B cell (primary cell): ENCODE measurements at regions not wholly inside any gene's neighbourhood (a gene's known extent, or its start where the extent isn't known, plus 50 kb on each side); places are given as distances from the start of the nearest gene placed in this dataset.

Experiments
- ATAC-seq: fragments of 200-7000 bp; cut with Tn5 transposase; one replicate; pipeline ENCODE4 v1.10.0; 2021; ENCODE audit warnings: low read depth, mild to moderate bottlenecking, moderate number of reproducible peaks, moderate library complexity
- CTCF ChIA-PET: fragments of 350-600 bp; sonication (Branson Sonifier 250); formaldehyde crosslinking; loops from one replicate; lab custom pipeline; 2021; ENCODE audit warnings: antibody characterized with exemption, inconsistent platforms; lab: Charles Lee
- POLR2A ChIA-PET: fragments of 350-600 bp; sonication (Branson Sonifier 250); formaldehyde crosslinking; loops from one replicate; lab custom pipeline; 2021; ENCODE audit warnings: antibody characterized with exemption; lab: Charles Lee
- DNase-seq: peaks from one replicate; pipeline ENCODE4 v3.0.0; 2013
- H2AFZ ChIP-seq: 2 replicates; pipeline ENCODE4 v1.6.1; 2012; ENCODE audit warnings: mild to moderate bottlenecking, low read depth, low read length; ENCODE audit not compliant: insufficient read depth, poor library complexity, severe bottlenecking
- H3K27ac ChIP-seq, 2 donors: 1 replicate in 1 of 2; 2 replicates in 1 of 2; pipeline ENCODE4 v1.5.1; 2012 to 2013; ENCODE audit warnings: low read length in 2 of 2, mild to moderate bottlenecking in 2 of 2, moderate library complexity in 1 of 2
- H3K27me3 ChIP-seq, 4 experiments: fragments of 200-600 bp in 1 of 4; sonication (generic) in 1 of 4; replicated peaks in 1 of 4; 1 replicate in 2 of 4; 2 replicates in 2 of 4; pipeline versions ENCODE4 v1.6.1 to v1.7.0; 2013 to 2016; ENCODE audit warnings: low read length in 3 of 4, mild to moderate bottlenecking in 2 of 4, mixed read lengths in 1 of 4, moderate library complexity in 1 of 4; ENCODE audit not compliant: insufficient read depth in 4 of 4, control insufficient read depth in 3 of 4; ENCODE audit errors: control extremely low read depth in 1 of 4
- H3K36me3 ChIP-seq, 2 experiments: replicated peaks in 1 of 2; 1 replicate in 1 of 2; 2 replicates in 1 of 2; pipeline versions ENCODE4 v1.6.1 to v1.7.1; 2013; ENCODE audit warnings: low read length in 1 of 2; ENCODE audit not compliant: insufficient read depth in 2 of 2, control insufficient read depth in 1 of 2; ENCODE audit errors: control extremely low read depth in 1 of 2, extremely low read depth in 1 of 2
- H3K4me1 ChIP-seq, 2 donors: fragments of 200-600 bp in 1 of 2; sonication (generic) in 1 of 2; 1 replicate in 1 of 2; 2 replicates in 1 of 2; pipeline versions ENCODE4 v1.5.1 to v1.6.1; 2013 to 2017; ENCODE audit warnings: low read length in 2 of 2; ENCODE audit not compliant: control insufficient read depth in 2 of 2, insufficient read depth in 2 of 2
- H3K4me2 ChIP-seq: replicated peaks from 2 replicates; pipeline ENCODE3; 2012; ENCODE audit warnings: mild to moderate bottlenecking, low read depth, low read length; ENCODE audit not compliant: poor library complexity, severe bottlenecking
- H3K4me3 ChIP-seq, 5 experiments: fragments of 200-600 bp in 1 of 5; sonication (generic) in 1 of 5; 1 replicate in 3 of 5; 2 replicates in 2 of 5; pipeline versions ENCODE4 v1.5.1 to v1.7.0; 2011 to 2016; ENCODE audit warnings: low read length in 4 of 5, mild to moderate bottlenecking in 4 of 5, low read depth in 2 of 5, control low read depth in 1 of 5, moderate library complexity in 1 of 5; ENCODE audit not compliant: insufficient read depth in 1 of 5; ENCODE audit errors: control extremely low read depth in 1 of 5, extremely low read depth in 1 of 5
- H3K79me2 ChIP-seq: fragments of 200-600 bp; sonication (generic); one replicate; pipeline ENCODE4 v1.6.0; 2016; ENCODE audit warnings: low read length; ENCODE audit not compliant: control insufficient read depth, insufficient read depth
- H3K9ac ChIP-seq: fragments of 200-600 bp; sonication (generic); 2 replicates; pipeline ENCODE4 v1.6.1; 2017; ENCODE audit warnings: mild to moderate bottlenecking, low read length, moderate library complexity
- H3K9me3 ChIP-seq, 3 donors: one replicate each; pipeline versions ENCODE4 v1.6.1 to v1.7.1; 2013; ENCODE audit warnings: low read length in 2 of 3; ENCODE audit not compliant: control insufficient read depth in 2 of 3, insufficient read depth in 1 of 3; ENCODE audit errors: control extremely low read depth in 1 of 3
- H4K20me1 ChIP-seq: 2 replicates; pipeline ENCODE4 v1.6.0; 2012; ENCODE audit warnings: mild to moderate bottlenecking, low read length; ENCODE audit not compliant: insufficient read depth, control insufficient read depth, poor library complexity, severe bottlenecking
- H3K27ac Mint-ChIP-seq: one replicate; pipeline ENCODE4 v1.8.0; 2021; ENCODE audit warnings: mixed read lengths
- H3K27me3 Mint-ChIP-seq: one replicate; pipeline ENCODE4 v1.8.0; 2021; ENCODE audit warnings: mixed read lengths
- H3K4me1 Mint-ChIP-seq: one replicate; pipeline ENCODE4 v1.8.0; 2021; ENCODE audit warnings: mixed read lengths
- H3K4me3 Mint-ChIP-seq: one replicate; pipeline ENCODE4 v1.8.0; 2021; ENCODE audit warnings: mixed read lengths
- H3K9me3 Mint-ChIP-seq: one replicate; pipeline ENCODE4 v1.8.0; 2022; ENCODE audit warnings: mixed read lengths; ENCODE audit not compliant: insufficient read depth
- CTCF ChIP-seq: fragments of 200-600 bp; IDR thresholded peaks from one replicate; pipeline ENCODE4 v1.8.0; 2022; ENCODE audit warnings: antibody characterized with exemption, mild to moderate bottlenecking
- EZH2 ChIP-seq: IDR thresholded peaks from 2 replicates; pipeline ENCODE4 v1.6.1; 2012; ENCODE audit warnings: borderline replicate concordance, low read depth, mild to moderate bottlenecking, moderate library complexity, low read length; ENCODE audit not compliant: insufficient read depth, poor library complexity, severe bottlenecking
- WGBS: methylation state at CpG from one replicate; pipeline ENCODE4 v1.1.5; 2013; ENCODE audit warnings: missing lambda C conversion rate; ENCODE audit not compliant: insufficient coverage; 5-methylcytosine and 5-hydroxymethylcytosine counted together
- intact Hi-C: fragments of 100-400 bp; cut with micrococcal nuclease; formaldehyde crosslinking; loops from one replicate; pipeline ENCODE4 v1.10.0; 2022

GRCh38 chr3:65096110-65096745 lies 408.4 kb upstream of the ADAMTS9 start:
- no peak overlapping the region for H3K4me3 Mint-ChIP-seq
- H3K27me3 ChIP-seq = no peaks in the 10 kb centered on the region
- no peaks in the 10 kb centered on the region for H3K79me2 ChIP-seq
- H3K4me2 ChIP-seq = no peak overlapping the region
- H3K27ac Mint-ChIP-seq = no peak overlapping the region
- no peak overlapping the region for H3K4me3 ChIP-seq
- H3K9me3 ChIP-seq = peaks cover 0 to 2% (median 0%) of the 10 kb centered on the region in 3 donors
- H3K4me1 ChIP-seq = no peaks in the 10 kb centered on the region
- H3K36me3 ChIP-seq = no peaks in the 10 kb centered on the region
- POLR2A ChIA-PET = no interaction called here
- no peaks in the 10 kb centered on the region for H3K27me3 Mint-ChIP-seq
- no peaks in the 10 kb centered on the region for H4K20me1 ChIP-seq
- H3K4me1 Mint-ChIP-seq = no peaks in the 10 kb centered on the region
- 83% methylated on average over 2 of the region's 4 CpGs for WGBS
- H3K9ac ChIP-seq = no peak overlapping the region
- H2AFZ ChIP-seq = no peak overlapping the region
- H3K9me3 Mint-ChIP-seq = peaks cover 2% of the 10 kb centered on the region
- intact Hi-C loops = no loop called here
- CTCF ChIA-PET = no interaction called here
- no peak for ATAC-seq
- no peak overlapping the region for H3K27ac ChIP-seq
- no peak for TF ChIP-seq CTCF
- TF ChIP-seq EZH2 = no peak
- no peak for DNase-seq

- ChIA-PET POLR2A (no interaction called here), CTCF (no interaction called here)
- no peak overlapping the region for H3K27ac Mint-ChIP-seq
- no peaks in the 10 kb centered on the region for H3K4me1 Mint-ChIP-seq
- Histone ChIP-seq H3K9me3 (peaks cover 0 to 2% (median 0%) of the 10 kb centered on the region in 3 donors), H3K27ac (no peak overlapping the region), H3K79me2 (no peaks in the 10 kb centered on the region), H2AFZ (no peak overlapping the region), H4K20me1 (no peaks in the 10 kb centered on the region), H3K9ac (no peak overlapping the region), H3K27me3 (no peaks in the 10 kb centered on the region), H3K4me1 (no peaks in the 10 kb centered on the region), H3K4me2 (no peak overlapping the region), H3K4me3 (no peak overlapping the region), H3K36me3 (no peaks in the 10 kb centered on the region)
- H3K27me3 Mint-ChIP-seq = no peaks in the 10 kb centered on the region
- DNase-seq (no peak), ATAC-seq (no peak)
- peaks cover 2% of the 10 kb centered on the region for H3K9me3 Mint-ChIP-seq
- no peak overlapping the region for H3K4me3 Mint-ChIP-seq
- no peak for TF ChIP-seq CTCF
- no peak for TF ChIP-seq EZH2
- intact Hi-C loops = no loop called here
These were observed 406.9 kb upstream of the ADAMTS9 start for GRCh38 chr3:65094723-65095122.
